ENCODE measurements at regions not wholly inside any gene's neighbourhood (a gene's known extent, or its start where the extent isn't known, plus 50 kb on each side); places are given as distances from the start of the nearest gene placed in this dataset.

DNA sequence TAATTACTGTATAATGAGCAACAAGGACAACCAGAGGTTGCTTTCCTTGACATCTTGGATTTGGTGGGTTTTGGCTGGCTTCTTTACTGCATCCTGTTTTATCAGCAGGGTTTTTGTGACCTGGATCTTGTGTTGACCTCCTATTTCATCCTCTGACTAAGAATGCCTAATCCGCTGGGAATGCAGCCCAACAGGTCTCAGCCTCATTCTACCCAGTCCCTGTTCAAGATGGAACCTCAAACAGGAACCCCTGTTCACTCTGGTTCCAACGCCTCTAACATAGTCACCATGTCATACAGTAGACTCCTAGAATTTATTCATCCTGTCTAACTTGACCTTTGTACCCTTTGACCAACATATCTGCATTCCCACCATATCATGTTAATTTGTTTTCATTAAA, 183.8 kb upstream of the SOX9 start:
- WGBS, 2 experiments (ENCODE audit: extremely low coverage in 2 of 2, insufficient read length in 1 of 2), result 100% methylated on average over 1 of the region's 2 CpGs; no CpG with 5 or more reads in 1 of the 2 experiments
- Histone ChIP-seq H3K9me1 (ENCODE audit: insufficient read depth, low read length) (no peaks in the 10 kb centered on the region), H2AFZ (replicated peaks; ENCODE audit: low read length, poor library complexity) (no peak overlapping the region), H2AK9ac (replicated peaks; ENCODE audit: low read depth, low read length, poor library complexity) (no peak overlapping the region), H3K79me1 (ENCODE audit: low read depth in 1 of 2, low read length in 2 of 2) (no peaks in the 10 kb centered on the region), H3K9ac (ENCODE audit: low read depth, low read length) (no peak overlapping the region), H3K4me1 (ENCODE audit: control insufficient read depth, insufficient read depth, low read length) (no peaks in the 10 kb centered on the region), H3K18ac (ENCODE audit: low read depth, low read length) (no peak overlapping the region), H3K23ac (ENCODE audit: low read depth, low read length) (no peak overlapping the region), H4K20me1 (ENCODE audit: insufficient read depth, low read length) (no peaks in the 10 kb centered on the region), H4K91ac (ENCODE audit: insufficient read depth, low read depth, low read length) (no peak overlapping the region), H4K8ac (ENCODE audit: low read depth in 2 of 2, low read length in 2 of 2) (no peak overlapping the region), H3K27me3 (ENCODE audit: control insufficient read depth, insufficient read depth, low read length) (no peaks in the 10 kb centered on the region), H3K36me3 (ENCODE audit: control insufficient read depth, insufficient read depth, low read length) (no peaks in the 10 kb centered on the region), H3K4ac (ENCODE audit: low read depth, low read length) (no peak overlapping the region), H2BK20ac (ENCODE audit: low read depth, low read length) (no peak overlapping the region), H4K5ac (ENCODE audit: low read depth, low read length) (no peak overlapping the region), H3K56ac (ENCODE audit: extremely low read depth, insufficient read depth, low read length) (no peak overlapping the region), H2BK120ac (ENCODE audit: low read depth, low read length) (no peak overlapping the region), H2BK15ac (ENCODE audit: low read depth, low read length) (no peak overlapping the region), H3K14ac (replicated peaks; ENCODE audit: low read depth, low read length) (no peak overlapping the region), H3K9me3 (ENCODE audit: control insufficient read depth, insufficient read depth, low read length) (no peaks in the 10 kb centered on the region), H3K4me2 (ENCODE audit: low read depth, low read length) (no peak overlapping the region), H3K4me3 (ENCODE audit: insufficient read depth, low read depth, low read length) (no peak overlapping the region), H3K27ac (ENCODE audit: insufficient read depth, low read length) (no peak overlapping the region), H2BK5ac (ENCODE audit: low read depth, low read length, poor library complexity, severe bottlenecking) (no peak overlapping the region), H2AK5ac (ENCODE audit: low read depth, low read length) (no peak overlapping the region)
- no TSS peak for BruUV-seq (replicated peaks)
- ChIA-PET POLR2A (ENCODE audit: unreplicated experiment) (no interaction called here), CTCF (no interaction called here)
- dilution Hi-C loops (cut with HindIII; ENCODE audit: low sequenced_read_pairs, unreplicated experiment), result no loop called here
- TF ChIP-seq CHD1 (IDR thresholded peaks at IDR 0.05; ENCODE audit: low read depth, low read length) (no peak), CTCF (conservative IDR thresholded peaks at IDR 0.05; ENCODE audit: low read depth, low read length) (no peak), RAD21 (IDR thresholded peaks at IDR 0.05; ENCODE audit: low read length) (no peak), USF2 (IDR thresholded peaks at IDR 0.05; ENCODE audit: low read depth, low read length) (no peak), MAZ (IDR thresholded peaks at IDR 0.05; ENCODE audit: borderline replicate concordance, low read depth, low read length) (no peak), MXI1 (IDR thresholded peaks at IDR 0.05; ENCODE audit: borderline replicate concordance, low read depth, low read length) (no peak), POLR2A (IDR thresholded peaks at IDR 0.05; ENCODE audit: low read depth, low read length) (no peak), ELK1 (IDR thresholded peaks at IDR 0.05; ENCODE audit: borderline replicate concordance, low read depth, low read length) (no peak), CEBPB (IDR thresholded peaks at IDR 0.05; ENCODE audit: low read depth, low read length) (no peak), NFE2L2 (IDR thresholded peaks at IDR 0.05; ENCODE audit: low read depth, low read length) (no peak), RCOR1 (IDR thresholded peaks at IDR 0.05; ENCODE audit: insufficient replicate concordance, low read length) (no peak), BHLHE40 (IDR thresholded peaks at IDR 0.05; ENCODE audit: low read depth, low read length) (no peak), RFX5 (IDR thresholded peaks at IDR 0.05; ENCODE audit: low read depth, low read length) (no peak), MAFK (IDR thresholded peaks at IDR 0.05; ENCODE audit: low read depth, low read length) (no peak), SMC3 (IDR thresholded peaks at IDR 0.05; ENCODE audit: low read depth, low read length) (no peak), FOS (IDR thresholded peaks at IDR 0.05; ENCODE audit: low read depth, low read length) (no peak)
- DNase-seq (no peak), ATAC-seq (ENCODE audit: low read depth) (no peak)
- intact Hi-C loops (cut with micrococcal nuclease), result no loop called here
- in situ Hi-C loops (cut with MboI; ENCODE audit: low sequenced_read_pairs), result no loop called here

All from IMR-90 (cell line).